ENCODE measurements at regions not wholly inside any gene's neighbourhood (a gene's known extent, or its start where the extent isn't known, plus 50 kb on each side); places are given as distances from the start of the nearest gene placed in this dataset.

DNA sequence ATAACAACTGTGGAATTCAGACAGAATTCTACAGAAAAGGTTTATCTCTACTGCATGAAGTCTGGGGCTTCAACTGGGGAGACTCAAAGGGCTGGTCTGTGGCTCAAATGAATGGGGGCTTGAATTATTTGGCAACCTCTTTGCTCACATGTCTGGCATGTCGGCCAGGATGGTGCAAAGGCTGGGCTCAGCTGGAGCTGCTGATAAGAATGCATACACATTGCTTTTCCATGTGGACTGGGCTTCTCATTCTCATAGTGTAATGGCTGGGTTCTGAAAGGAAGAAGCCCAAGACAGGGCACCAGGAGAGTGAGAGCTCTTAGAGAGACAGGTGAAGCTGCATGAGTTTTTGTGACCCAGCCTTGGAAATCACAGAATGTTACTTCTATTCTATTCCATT, 194.3 kb upstream of the SGO1 start:
- no peaks in the 10 kb centered on the region for H3K79me2 ChIP-seq (ENCODE audit: control insufficient read depth, insufficient read depth, low read length)
- no peak overlapping the region for H3K27ac ChIP-seq (ENCODE audit: insufficient read depth, low read length)
- TF ChIP-seq CTCF (conservative IDR thresholded peaks at IDR 0.05 in 1 of 2, IDR thresholded peaks at IDR 0.05 in 1 of 2; ENCODE audit: low read depth in 1 of 2, low read length in 2 of 2), result no peak
- TF ChIP-seq EZH2 (IDR thresholded peaks at IDR 0.05; ENCODE audit: low read length, missing control alignments), result no peak
- no peak overlapping the region for H3K4me2 ChIP-seq (ENCODE audit: extremely low read depth, insufficient read depth, low read length)
- no peaks in the 10 kb centered on the region for H3K36me3 ChIP-seq (ENCODE audit: control insufficient read depth, insufficient read depth, low read length)
- H3K9me3 ChIP-seq (ENCODE audit: control insufficient read depth, insufficient read depth, low read depth, low read length), result no peaks in the 10 kb centered on the region
- H3K4me3 ChIP-seq (replicated peaks in 1 of 4; ENCODE audit: control extremely low read depth in 1 of 4, insufficient read depth in 1 of 4, low read depth in 3 of 4, low read length in 4 of 4), result no peak overlapping the region
- no peaks in the 10 kb centered on the region for H3K4me1 ChIP-seq (ENCODE audit: control insufficient read depth, extremely low read depth, insufficient read depth, low read length)
- DNase-seq (ENCODE audit: low read depth in 2 of 2), result no peak
- H2AFZ ChIP-seq (ENCODE audit: low read length), result no peak overlapping the region
- no peaks in the 10 kb centered on the region for H4K20me1 ChIP-seq (ENCODE audit: control insufficient read depth, extremely low read depth, insufficient read depth, low read length)
- no peak overlapping the region for H3K9ac ChIP-seq (ENCODE audit: insufficient read depth, low read length)
- H3K27me3 ChIP-seq (ENCODE audit: control insufficient read depth, insufficient read depth, low read length), result no peaks in the 10 kb centered on the region

GRCh38 chr3:20378315-20378714, 192.3 kb upstream of the SGO1 start:
- DNase-seq (ENCODE audit: low read depth in 2 of 2), result no peak
- TF ChIP-seq EZH2 (IDR thresholded peaks at IDR 0.05; ENCODE audit: low read length, missing control alignments) (no peak), CTCF (conservative IDR thresholded peaks at IDR 0.05 in 1 of 2, IDR thresholded peaks at IDR 0.05 in 1 of 2; ENCODE audit: low read depth in 1 of 2, low read length in 2 of 2) (no peak)
- Histone ChIP-seq H3K9ac (ENCODE audit: insufficient read depth, low read length) (no peak overlapping the region), H4K20me1 (ENCODE audit: control insufficient read depth, extremely low read depth, insufficient read depth, low read length) (no peaks in the 10 kb centered on the region), H3K4me2 (ENCODE audit: extremely low read depth, insufficient read depth, low read length) (no peak overlapping the region), H3K9me3 (ENCODE audit: control insufficient read depth, insufficient read depth, low read depth, low read length) (no peaks in the 10 kb centered on the region), H3K27ac (ENCODE audit: insufficient read depth, low read length) (no peak overlapping the region), H3K36me3 (ENCODE audit: control insufficient read depth, insufficient read depth, low read length) (no peaks in the 10 kb centered on the region), H2AFZ (ENCODE audit: low read length) (no peak overlapping the region), H3K79me2 (ENCODE audit: control insufficient read depth, insufficient read depth, low read length) (no peaks in the 10 kb centered on the region), H3K4me3 (replicated peaks in 1 of 4; ENCODE audit: control extremely low read depth in 1 of 4, insufficient read depth in 1 of 4, low read depth in 3 of 4, low read length in 4 of 4) (no peak overlapping the region), H3K27me3 (ENCODE audit: control insufficient read depth, insufficient read depth, low read length) (no peaks in the 10 kb centered on the region), H3K4me1 (ENCODE audit: control insufficient read depth, extremely low read depth, insufficient read depth, low read length) (no peaks in the 10 kb centered on the region)

DNA sequence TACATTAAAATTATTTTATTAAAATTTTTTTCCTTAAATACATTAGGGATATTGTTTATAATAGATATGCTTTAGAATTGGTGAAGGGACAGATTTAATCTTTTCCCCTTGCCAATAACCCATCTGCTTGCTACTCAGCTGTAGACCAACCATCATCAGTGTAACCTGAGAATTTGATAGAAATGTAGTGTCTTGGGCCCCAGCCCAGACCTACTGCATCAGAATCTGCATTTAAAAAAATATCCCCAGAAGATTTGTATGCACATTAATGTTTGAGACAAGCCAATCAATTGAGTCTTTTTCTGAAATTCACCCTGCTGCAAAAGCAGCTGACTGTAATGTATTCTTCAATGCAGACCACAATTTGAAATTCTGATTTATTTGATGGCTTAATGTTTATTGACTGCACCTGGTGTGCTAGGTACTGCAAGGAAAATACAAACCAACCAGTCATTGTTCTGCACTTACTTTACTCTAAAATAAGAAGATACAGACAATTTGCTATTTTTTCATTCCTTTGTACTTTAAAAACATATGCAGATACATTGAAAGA, 190.7 kb upstream of the SGO1 start:
- TF ChIP-seq CTCF (conservative IDR thresholded peaks at IDR 0.05 in 1 of 2, IDR thresholded peaks at IDR 0.05 in 1 of 2; ENCODE audit: low read depth in 1 of 2, low read length in 2 of 2), result no peak
- TF ChIP-seq EZH2 (IDR thresholded peaks at IDR 0.05; ENCODE audit: low read length, missing control alignments), result no peak
- H3K36me3 ChIP-seq (ENCODE audit: control insufficient read depth, insufficient read depth, low read length), result no peaks in the 10 kb centered on the region
- no peaks in the 10 kb centered on the region for H3K9me3 ChIP-seq (ENCODE audit: control insufficient read depth, insufficient read depth, low read depth, low read length)
- no peaks in the 10 kb centered on the region for H4K20me1 ChIP-seq (ENCODE audit: control insufficient read depth, extremely low read depth, insufficient read depth, low read length)
- H2AFZ ChIP-seq (ENCODE audit: low read length), result no peak overlapping the region
- H3K9ac ChIP-seq (ENCODE audit: insufficient read depth, low read length), result no peak overlapping the region
- DNase-seq (ENCODE audit: low read depth in 2 of 2), result no peak
- no peaks in the 10 kb centered on the region for H3K27me3 ChIP-seq (ENCODE audit: control insufficient read depth, insufficient read depth, low read length)
- H3K4me1 ChIP-seq (ENCODE audit: control insufficient read depth, extremely low read depth, insufficient read depth, low read length), result no peaks in the 10 kb centered on the region
- no peak overlapping the region for H3K4me3 ChIP-seq (replicated peaks in 1 of 4; ENCODE audit: control extremely low read depth in 1 of 4, insufficient read depth in 1 of 4, low read depth in 3 of 4, low read length in 4 of 4)
- no peaks in the 10 kb centered on the region for H3K79me2 ChIP-seq (ENCODE audit: control insufficient read depth, insufficient read depth, low read length)
- H3K4me2 ChIP-seq (ENCODE audit: extremely low read depth, insufficient read depth, low read length), result no peak overlapping the region
- no peak overlapping the region for H3K27ac ChIP-seq (ENCODE audit: insufficient read depth, low read length)

Measured in fibroblast of lung (primary cell).